Posterior vena cava (tissue), 2 donors: ENCODE measurements at regions not wholly inside any gene's neighbourhood (a gene's known extent, or its start where the extent isn't known, plus 50 kb on each side); places are given as distances from the start of the nearest gene placed in this dataset.

Experiments used
- DNase-seq: peaks from one replicate; pipeline ENCODE4 v3.0.0-alpha.2; 2020; ENCODE audit warnings: low spot score
- intact Hi-C, 2 donors: fragments of 100-400 bp; cut with DNase I; formaldehyde crosslinking; loops; one replicate each; pipeline versions ENCODE4 v1.14.1 to v1.14.2; 2022 to 2023
- donor health status: DM: yes; HTN: yes; CAD: no.
- donor health status: DM: yes; HTN: yes; CAD: no.

DNA sequence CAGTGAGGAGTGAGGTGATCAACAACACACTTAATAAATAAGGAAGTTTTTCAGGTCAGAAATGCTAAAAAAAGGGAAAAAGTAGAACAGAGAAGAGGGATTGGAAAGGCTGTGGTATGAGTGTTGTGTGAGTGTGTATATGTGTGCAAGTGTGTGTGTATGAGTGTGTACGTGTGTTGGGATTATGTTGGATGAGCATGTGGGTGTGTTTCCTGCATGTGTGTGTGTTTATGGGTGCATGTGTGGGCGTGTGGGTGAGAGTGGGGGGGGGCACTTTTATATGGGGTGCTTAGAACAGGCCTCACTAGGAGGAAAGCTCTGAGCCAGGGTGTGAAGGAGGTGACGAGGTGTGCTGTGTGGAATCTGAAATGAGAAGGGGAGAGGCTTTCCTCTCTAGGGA lies 116.8 kb upstream of the SLC22A23 start:
- no peak for DNase-seq
- intact Hi-C loops = no loop called here

DNA sequence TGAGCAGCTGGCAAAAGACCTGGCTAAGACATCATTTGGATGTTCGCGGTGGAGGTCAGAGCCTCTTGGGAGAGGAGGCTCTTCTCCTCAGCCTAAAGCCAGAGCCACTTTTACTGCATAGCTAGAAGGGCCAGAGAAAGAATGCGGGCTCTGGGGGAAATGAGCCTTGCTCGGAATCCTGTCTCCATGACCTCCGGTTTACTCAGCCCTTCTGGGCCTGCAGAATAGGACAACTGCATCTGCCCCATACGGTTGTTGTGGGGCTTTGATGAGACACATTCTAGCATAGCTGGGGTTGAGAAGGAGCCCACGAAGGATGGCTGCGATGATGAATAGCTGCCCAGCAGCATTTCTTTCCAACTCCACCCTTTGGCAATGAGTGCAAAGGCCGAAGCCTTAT lies 115.0 kb upstream of the SLC22A23 start:
- DNase-seq = no peak
- intact Hi-C loops = no loop called here

DNA sequence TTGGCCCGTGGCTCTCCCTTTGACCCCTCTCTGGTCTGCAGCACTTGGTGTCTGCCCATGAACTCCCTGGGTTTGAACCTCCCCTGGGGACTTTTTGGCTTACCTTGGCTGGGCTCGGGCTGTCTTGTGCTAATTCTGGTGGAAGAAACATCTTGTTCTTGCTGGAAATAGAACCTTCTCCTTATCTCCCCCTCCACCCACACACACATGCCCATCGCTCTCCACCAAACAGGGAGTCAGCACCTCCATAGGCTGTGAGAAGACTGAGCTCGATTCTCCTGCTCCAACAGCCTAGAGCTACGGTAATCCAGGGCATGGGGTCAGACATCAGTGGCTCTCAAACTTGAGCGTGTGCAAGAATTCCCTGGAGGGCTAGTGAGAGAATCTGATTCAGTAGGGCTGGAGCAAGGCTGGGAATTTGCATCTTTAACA lies 114.4 kb upstream of the SLC22A23 start:
- intact Hi-C loops = no loop called here
- DNase-seq = no peak

DNA sequence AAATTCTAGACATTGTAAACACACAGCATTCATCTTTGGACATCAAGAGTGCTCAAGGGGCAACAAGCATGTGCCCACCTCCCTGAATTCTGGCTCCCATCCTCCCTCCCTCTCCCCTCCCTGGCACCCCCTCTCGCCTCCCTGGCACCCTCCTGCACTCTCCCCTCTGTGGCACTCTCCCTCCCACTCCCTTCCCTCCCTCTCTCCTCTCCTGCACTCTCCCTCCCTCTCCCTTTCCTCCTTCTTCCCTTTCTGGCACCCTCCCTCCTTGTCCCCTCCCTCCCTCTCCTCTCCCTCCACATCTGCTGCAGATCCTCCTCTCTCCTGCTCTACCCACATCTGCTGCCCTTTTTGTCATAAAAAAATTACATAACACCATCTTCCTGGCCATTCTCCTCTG lies 113.0 kb upstream of the SLC22A23 start:
- DNase-seq = no peak
- intact Hi-C loops = no loop called here

DNA sequence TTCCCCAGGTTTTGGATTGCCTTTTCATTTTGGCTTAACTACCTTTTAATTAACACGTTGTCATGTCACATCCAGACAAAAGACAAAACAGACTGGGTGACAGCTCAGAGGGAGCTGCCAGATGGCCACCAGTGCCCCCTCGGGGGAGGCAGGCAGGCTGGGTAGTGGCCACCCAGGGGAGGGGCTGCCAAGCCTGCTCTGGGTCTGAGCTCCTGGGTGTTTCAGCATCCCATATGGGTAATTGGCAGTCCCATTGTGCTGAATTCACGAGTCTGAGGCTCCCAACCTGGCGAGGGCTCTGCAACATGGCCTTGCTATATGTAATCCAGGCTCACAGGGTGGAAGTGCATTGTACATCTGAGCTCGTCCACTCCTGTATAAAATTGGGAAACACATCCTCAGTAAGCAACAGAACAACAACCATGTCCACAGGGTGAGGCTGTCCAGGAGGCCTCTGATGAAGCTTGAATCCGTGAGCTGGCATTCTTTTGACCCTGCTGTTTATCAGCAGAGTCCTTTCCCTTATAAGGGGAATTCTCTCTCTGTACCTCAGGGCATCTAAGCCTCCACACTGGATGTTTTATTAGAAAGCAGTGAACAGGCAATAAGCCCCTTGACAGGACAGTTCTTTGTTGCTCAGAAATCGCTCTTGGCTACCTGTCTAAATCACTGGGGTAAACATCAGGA lies 111.7 kb upstream of the SLC22A23 start:
- intact Hi-C loops = no loop called here
- no peak for DNase-seq

DNA sequence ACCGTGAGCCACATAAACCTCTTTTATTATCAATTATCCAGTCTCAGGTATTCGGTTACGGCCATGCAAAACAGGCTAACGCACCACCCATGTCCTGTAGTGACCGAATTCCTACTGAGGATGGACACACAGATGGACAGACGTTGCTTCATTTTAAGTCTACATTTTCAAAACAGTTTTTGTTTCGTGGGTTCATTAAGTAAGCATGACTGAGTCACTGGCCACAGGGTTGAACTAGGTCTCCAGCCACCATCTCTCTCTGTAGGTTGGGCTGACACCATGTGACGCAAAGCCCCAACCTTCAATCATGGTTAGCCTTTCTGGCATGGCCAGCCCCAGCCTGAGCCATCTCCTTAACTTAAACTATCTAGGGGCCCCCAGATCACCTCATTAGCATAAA lies 110.0 kb upstream of the SLC22A23 start:
- no peak for DNase-seq
- intact Hi-C loops = no loop called here

DNA sequence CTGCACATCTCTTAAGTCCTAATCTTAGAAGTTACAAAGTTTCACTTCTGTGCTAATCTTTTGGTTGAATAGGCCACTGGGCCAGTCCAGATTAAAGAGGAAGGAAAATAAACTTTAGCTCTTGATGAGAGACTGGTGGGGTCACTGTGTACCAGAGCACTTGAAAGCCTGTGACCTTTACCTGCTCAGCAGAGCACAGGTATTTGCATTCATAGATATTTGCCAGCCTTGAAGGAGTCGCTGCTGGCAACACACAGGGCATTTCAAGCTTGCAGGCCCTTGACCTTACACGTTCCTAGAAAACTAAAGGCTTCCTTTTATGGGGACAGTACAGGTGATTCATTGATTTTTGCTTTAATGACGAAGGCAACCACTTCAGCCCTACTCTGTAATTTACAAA lies 108.4 kb upstream of the SLC22A23 start:
- intact Hi-C loops = no loop called here
- no peak for DNase-seq

DNA sequence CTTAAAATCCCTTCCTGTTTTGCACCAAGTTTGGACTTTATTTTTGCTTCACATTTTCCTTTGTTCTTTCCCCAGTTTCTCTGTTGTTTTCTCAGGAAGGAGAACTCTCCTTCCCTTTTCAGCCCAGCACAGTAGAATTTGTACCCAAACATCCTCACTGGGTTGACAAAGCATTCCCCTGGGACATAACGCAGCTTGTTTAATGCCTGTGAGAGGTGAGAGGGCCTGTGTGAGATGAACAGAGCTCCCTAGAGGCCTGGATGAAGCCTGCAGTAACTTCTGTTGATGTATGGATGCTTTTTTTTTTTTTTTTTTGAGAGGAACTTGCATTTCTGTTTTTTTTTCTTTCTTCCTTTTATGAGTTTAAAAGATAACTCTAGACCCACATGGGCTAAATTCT lies 104.9 kb upstream of the SLC22A23 start:
- no peak for DNase-seq
- intact Hi-C loops = no loop called here

DNA sequence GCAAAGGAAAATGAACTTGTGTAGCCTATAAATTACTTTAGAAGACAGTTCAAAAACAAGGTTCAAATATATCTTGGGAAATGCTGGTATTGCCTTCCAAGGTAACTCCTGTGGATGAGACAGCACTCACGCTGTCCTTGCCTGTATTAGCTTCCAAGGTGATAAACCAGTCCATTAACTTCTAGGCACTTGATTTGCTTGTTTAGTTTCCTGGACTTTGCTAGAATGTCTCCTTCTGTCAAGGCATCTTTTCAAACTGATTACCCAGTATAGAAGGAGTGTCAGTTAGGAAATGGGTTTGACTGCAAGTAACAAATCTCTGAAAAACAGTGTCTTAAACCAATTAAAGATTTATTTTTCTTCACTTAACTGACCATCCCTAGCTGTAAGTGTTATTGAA lies 103.4 kb upstream of the SLC22A23 start:
- intact Hi-C loops = no loop called here
- DNase-seq = no peak

DNA sequence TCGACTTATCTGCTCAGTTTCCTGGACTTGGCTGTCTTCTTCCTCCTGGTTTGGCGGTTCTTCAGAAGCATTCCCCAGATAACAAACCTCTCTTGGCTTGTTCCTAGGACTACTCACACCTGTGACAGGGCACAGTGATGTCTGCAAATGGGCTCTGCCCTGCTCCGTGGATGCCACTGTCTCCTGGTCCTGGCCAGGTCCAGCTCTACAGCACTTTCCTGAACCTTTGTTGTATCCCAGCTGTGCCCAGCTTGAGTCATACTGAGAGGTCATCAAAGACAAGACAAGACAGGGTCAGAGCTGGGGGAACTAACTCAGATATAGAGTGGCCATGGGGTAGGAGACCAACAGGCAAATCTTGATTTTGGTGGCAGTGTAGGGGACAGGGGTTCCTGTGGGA lies 102.7 kb upstream of the SLC22A23 start:
- intact Hi-C loops = no loop called here
- no peak for DNase-seq

DNA sequence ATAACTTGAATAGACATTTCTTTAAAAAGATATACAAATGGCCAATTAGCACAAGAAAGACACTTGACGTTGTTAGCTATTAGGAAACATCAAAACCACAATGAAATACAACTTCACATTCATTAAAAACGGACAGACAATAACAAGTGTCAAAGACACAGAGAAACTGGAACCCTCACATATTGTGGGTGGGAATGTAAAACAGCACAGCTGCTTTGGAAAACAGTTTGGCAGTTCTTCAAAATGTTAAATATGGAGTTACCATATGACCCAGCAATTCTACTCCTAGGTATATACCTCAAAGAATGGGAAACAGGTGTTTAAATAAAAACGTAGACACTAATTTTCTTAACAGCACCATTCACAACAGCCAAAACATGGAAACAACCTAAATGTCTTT lies 100.5 kb upstream of the SLC22A23 start:
- intact Hi-C loops = no loop called here
- DNase-seq = no peak

DNA sequence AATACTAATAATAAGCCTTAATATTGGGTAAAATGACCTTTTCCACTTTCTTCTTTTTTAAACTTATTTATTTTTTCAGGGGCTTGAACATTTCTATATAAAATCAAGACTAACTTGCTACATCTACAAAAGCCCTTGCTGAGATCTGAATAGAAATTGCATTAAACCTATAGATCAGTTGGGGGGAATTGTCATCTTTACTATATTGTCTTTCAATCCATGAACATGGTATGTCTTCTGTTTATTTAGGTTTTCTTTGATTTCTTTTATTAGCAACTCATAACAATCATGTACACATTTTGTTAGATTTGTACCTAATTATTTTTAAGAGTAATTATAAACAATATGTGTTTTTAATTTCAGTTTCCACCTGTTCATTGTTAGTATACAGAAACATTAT lies 96.4 kb upstream of the SLC22A23 start:
- no peak for DNase-seq
- intact Hi-C loops = no loop called here

DNA sequence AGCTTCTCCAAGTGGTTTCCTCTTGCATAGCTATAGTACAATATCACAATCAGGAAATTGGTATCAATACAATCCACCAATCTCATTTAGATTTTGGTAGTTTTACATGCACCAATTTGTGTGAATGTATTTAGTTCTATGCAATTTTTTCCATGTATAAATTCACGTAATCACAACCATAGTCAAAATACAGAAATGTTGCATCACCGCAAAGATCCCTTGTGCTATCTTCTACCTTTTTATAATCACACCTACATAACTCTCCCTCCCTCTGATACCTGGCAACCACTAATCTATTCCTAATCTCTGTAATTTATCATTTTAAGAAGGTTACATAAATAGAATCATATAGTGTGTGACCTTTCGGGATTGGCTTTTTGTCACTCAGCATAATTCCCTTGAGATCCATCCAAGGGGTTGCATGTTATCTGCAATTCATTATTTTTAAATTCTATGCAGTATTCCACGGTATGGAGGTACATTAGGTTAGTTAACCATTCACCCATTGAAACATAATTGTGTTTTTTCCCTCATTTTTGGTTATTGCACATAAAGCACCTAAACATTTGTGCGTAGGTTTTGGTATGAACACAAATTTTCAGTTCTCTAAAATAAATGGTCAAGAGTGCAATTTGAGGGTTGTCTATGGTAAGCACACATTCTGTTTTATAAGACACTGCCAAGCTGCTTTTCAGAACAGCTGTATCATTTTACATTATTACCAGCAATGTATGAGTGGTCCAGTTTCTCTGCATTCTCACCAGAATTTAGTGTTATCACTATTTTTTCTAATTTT lies 95.1 kb upstream of the SLC22A23 start:
- DNase-seq = no peak
- intact Hi-C loops = no loop called here

DNA sequence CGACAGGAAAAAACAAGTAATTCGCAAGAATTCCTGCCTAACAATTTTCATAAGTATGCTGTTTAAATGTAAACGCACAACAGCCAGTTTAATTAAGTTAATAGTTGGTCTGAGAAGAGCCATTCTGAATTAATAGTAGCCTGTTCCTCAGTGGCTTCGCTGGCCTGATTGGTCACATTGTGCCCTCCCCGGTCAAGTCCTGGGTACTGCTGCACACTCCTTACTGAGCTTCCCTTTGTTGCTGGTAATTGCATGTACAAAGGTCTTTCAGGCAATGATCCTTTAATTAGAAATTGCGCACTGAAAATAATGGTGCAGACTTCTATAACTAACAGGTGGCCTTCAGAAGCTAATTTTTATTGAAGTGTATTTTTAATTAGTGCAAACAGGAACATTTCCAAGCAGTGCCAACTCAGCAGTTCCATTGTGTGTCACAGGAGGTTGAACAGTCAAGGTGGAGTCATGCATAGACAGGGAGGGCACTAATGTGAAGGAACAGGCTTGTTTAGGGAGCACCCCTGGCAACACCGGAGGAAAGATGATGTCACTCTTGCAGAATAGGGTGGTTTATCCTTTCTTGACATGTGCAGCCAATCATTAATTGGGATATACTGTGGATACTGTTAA lies 92.6 kb upstream of the SLC22A23 start:
- intact Hi-C loops = no loop called here
- DNase-seq = no peak

DNA sequence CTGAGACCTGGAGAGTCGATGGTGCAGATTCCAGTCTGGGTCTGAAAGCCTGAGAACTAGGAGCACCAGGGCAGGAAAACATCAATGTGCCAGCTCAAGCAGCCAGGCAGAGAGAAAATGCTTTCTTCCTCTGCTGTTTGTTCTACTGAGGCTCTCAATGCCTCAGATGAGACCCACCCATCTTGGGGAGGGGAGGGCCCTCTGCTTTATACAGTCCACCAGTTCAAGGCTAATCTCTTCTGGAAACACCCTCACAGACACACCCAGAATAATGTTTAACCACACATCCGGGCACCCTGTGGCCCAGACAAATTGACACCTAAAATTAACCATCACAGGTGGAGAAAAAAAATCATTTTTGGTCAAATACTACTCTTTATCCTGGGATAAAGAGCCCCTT lies 89.3 kb upstream of the SLC22A23 start:
- intact Hi-C loops = no loop called here

DNA sequence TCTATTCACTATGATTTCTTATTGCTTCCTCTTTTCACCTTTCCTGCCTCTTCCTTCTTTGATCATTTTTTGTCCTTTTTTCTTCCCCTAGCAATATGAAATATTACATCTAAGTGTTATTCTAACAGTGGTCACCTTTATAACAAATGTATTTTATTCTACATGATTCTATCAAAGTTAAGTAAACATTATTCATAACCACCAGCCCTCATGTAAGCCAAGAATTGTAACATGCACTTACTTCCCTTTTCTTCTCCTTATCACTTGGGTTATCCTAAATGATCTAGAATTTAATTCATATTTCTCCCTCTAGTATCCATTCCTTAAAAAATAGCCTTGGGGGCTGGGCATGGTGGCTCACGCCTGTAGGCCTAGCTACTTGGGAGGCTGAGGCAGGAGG lies 88.3 kb upstream of the SLC22A23 start:
- intact Hi-C loops = no loop called here
- DNase-seq = no peak

More for the DNA sequence above, 89.3 kb upstream of the SLC22A23 start:
- DNase-seq = no peak

DNA sequence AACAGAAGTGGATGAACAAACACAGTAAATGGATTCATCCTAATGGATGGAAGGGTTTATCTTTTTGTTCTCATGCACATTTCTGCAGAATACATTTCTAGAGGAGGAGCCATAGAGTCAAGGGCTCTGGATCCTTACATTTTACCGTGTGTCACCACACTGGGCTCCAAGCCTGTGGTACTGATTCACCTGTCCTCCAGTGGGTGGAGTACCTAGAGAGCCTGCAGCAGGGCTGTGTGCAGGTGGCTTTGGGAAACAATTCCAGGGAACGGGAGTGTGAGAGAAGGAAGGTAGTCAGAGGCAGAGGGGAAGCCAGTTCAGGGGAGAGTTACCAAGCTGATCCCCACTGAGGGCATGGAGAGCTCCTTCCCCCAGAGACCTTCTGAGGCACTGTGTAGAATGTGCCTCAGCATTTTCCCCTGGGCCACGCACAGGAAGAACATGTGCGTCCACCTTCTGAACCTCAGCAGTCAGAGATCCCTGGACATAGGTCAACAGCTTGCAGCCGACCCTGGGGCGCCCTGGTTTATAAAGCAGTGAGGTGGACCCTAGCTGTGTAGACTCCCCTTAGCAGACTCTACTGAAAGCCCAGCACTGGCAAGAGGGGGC lies 85.3 kb upstream of the SLC22A23 start:
- DNase-seq = no peak
- intact Hi-C loops = no loop called here

DNA sequence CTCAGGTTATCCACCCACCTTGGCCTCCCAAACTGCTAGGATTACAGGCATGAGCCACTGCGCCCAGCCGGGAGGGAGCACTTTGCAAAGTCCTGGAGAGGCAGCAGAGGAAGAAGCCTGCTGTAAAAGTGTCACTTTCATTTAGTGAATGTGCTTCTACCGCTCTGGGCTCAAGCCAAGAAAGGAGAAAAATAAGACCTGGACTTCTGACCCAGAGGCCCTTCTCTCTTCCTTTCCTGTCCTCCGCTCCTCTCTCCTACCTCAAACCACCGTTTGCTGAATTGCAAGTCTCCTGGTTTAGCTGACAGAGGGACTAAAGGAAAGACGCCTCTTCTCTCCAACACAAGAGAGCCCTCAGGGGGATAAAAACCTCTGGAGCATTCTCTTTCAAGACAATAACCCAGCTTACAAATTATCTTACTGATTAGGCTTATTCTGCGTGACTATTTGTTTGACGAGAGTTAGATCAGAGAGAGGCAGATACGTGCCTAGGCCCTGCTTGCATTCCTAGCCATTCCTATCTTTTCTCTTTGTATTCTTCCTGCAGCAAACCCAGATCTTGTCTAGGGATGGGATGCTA lies 84.2 kb upstream of the SLC22A23 start:
- no peak for DNase-seq
- intact Hi-C loops = no loop called here

DNA sequence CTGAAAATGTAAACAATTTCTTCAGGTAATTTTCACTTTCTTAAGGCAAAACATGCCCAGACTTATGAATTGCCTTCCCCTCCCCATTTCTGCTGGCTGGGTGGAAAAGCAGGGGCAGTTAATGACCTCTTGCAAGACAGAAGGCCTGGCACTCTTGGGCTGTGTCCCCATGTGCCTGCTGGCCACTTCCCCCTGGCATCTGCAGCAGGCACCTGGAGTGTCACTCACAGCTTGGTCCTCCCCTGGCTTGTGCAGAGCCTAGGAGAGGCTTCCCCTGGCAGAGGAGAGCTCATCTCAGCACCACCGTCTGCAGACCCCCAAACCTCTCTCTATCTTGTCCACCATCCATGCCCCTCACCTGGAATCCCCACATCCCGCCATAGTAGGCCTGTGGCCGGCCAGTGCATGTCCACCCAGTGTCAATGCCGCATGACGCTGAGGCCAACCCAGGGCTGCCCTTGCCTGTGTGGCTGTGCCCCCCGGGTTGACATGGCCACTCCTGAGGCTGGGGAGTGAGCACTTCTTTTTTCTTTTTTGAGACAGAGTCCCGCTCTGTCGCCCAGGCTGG lies 83.5 kb upstream of the SLC22A23 start:
- DNase-seq = no peak
- intact Hi-C loops = no loop called here

DNA sequence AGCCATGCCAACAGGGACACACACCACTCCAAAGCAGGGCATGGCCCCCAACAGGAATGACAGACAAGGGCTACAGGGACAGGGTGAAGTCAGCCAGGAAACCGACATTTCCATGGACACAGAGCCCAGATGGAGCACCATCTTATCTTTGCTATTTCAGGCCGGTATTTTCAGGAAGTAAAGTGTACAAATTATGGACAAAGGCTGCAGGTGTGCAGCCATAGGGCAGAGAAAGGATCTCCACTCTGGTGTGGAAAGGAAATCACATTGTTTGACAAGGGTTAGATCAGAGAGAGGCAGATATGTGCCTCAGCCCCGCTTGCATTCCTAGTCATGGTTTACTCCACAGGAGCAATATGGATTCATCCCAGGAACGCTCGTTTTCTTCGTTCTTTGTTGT lies 81.7 kb upstream of the SLC22A23 start:
- DNase-seq = no peak
- intact Hi-C loops = no loop called here
